Gastrocnemius medialis (tissue), 4 donors: ENCODE measurements at regions not wholly inside any gene's neighbourhood (a gene's known extent, or its start where the extent isn't known, plus 50 kb on each side); places are given as distances from the start of the nearest gene placed in this dataset.

Experiments used
- ATAC-seq, 2 donors: fragments of 150-250 bp; one replicate each; pipeline ENCODE4 v1.9.1; 2016
- DNase-seq, 2 donors: peaks; one replicate each; pipeline ENCODE4 v3.0.0-alpha.2; 2019
- H3K27ac ChIP-seq, 4 donors: fragments of 200-600 bp; sonication (generic); 1 replicate in 1 of 4; 2 replicates in 3 of 4; pipeline ENCODE4 v1.5.1; 2016 to 2018; ENCODE audit warnings: mild to moderate bottlenecking in 2 of 4, moderate library complexity in 1 of 4
- H3K27me3 ChIP-seq, 3 donors: fragments of 200-600 bp; sonication (generic) in 2 of 3; 1 replicate in 1 of 3; 2 replicates in 2 of 3; pipeline versions ENCODE4 v1.5.1 to v1.6.0; 2016 to 2019; ENCODE audit warnings: mild to moderate bottlenecking in 1 of 3, moderate library complexity in 1 of 3
- H3K36me3 ChIP-seq, 2 donors: fragments of 200-600 bp; sonication (generic) in 1 of 2; one replicate each; pipeline ENCODE4 v1.5.1; 2017 to 2018
- H3K4me1 ChIP-seq, 2 donors: fragments of 200-600 bp; sonication (generic) in 1 of 2; one replicate each; pipeline ENCODE4 v1.5.1; 2016 to 2017; ENCODE audit warnings: mild to moderate bottlenecking in 2 of 2
- H3K4me3 ChIP-seq, 4 donors: fragments of 200-600 bp; sonication (generic) in 3 of 4; 1 replicate in 1 of 4; 2 replicates in 3 of 4; pipeline ENCODE4 v1.5.1; 2016 to 2019; ENCODE audit warnings: mild to moderate bottlenecking in 2 of 4
- H3K9me3 ChIP-seq, 3 donors: fragments of 200-600 bp; sonication (generic) in 2 of 3; 1 replicate in 1 of 3; 2 replicates in 2 of 3; pipeline ENCODE4 v1.5.1; 2016 to 2019
- CTCF ChIP-seq, 5 experiments: fragments of 450-650 bp in 3 of 5; fragments of 200-600 bp in 2 of 5; sonication (generic) in 2 of 5; IDR thresholded peaks in 4 of 5; conservative IDR thresholded peaks in 1 of 5; 1 replicate in 4 of 5; 2 replicates in 1 of 5; pipeline ENCODE4 v1.5.1; 2016 to 2019; ENCODE audit warnings: antibody characterized with exemption in 5 of 5, mild to moderate bottlenecking in 3 of 5, moderate library complexity in 3 of 5
- POLR2A ChIP-seq, 2 donors: fragments of 450-650 bp; IDR thresholded peaks; one replicate each; pipeline ENCODE4 v1.6.1; 2017; ENCODE audit warnings: antibody characterized with exemption in 2 of 2, mild to moderate bottlenecking in 2 of 2, moderate library complexity in 2 of 2
- in situ Hi-C, 4 donors: fragments of 200-750 bp; cut with MboI; loops; one replicate each; pipeline versions ENCODE4 v1.15.0 to v1.8.0; 2017; ENCODE audit warnings: low sequenced_read_pairs in 4 of 4
- intact Hi-C: fragments of 100-400 bp; cut with DNase I; formaldehyde crosslinking; loops from one replicate; pipeline ENCODE4 v1.15.1; 2023; ENCODE audit warnings: low total_unique reads

GRCh38 chrX:45437186-45437585 is 236.5 kb upstream of the DIPK2B start:
- in situ Hi-C loops = loop anchor here in 1 of 4 donors (25.0 kb wide), 1 partner anchor 125 kb away; no protein-coding TSS in a partner anchor
- Histone ChIP-seq H3K36me3 (no peaks in the 10 kb centered on the region), H3K4me1 (no peaks in the 10 kb centered on the region), H3K27ac (no peak overlapping the region), H3K27me3 (peaks cover 0 to 8% (median 0%) of the 10 kb centered on the region in 3 donors), H3K9me3 (no peaks in the 10 kb centered on the region), H3K4me3 (no peak overlapping the region)
- intact Hi-C loops = no loop called here
- DNase-seq (no peak), ATAC-seq (no peak)
- TF ChIP-seq CTCF (IDR thresholded peaks at IDR 0.05 in 4 of 5, conservative IDR thresholded peaks at IDR 0.05 in 1 of 5) (no peak), POLR2A (IDR thresholded peaks at IDR 0.05) (no peak)

GRCh38 chrX:45435481-45435880 is 234.8 kb upstream of the DIPK2B start:
- intact Hi-C loops = no loop called here
- Histone ChIP-seq H3K27ac (no peak overlapping the region), H3K36me3 (no peaks in the 10 kb centered on the region), H3K9me3 (no peaks in the 10 kb centered on the region), H3K27me3 (peaks cover 0 to 8% (median 0%) of the 10 kb centered on the region in 3 donors), H3K4me3 (no peak overlapping the region), H3K4me1 (no peaks in the 10 kb centered on the region)
- in situ Hi-C loops = loop anchor here in 1 of 4 donors (25.0 kb wide), 1 partner anchor 127 kb away; no protein-coding TSS in a partner anchor
- TF ChIP-seq POLR2A (IDR thresholded peaks at IDR 0.05) = no peak
- no peak for TF ChIP-seq CTCF (IDR thresholded peaks at IDR 0.05 in 4 of 5, conservative IDR thresholded peaks at IDR 0.05 in 1 of 5)
- ATAC-seq (no peak), DNase-seq (no peak)

GRCh38 chrX:45434231-45434630 is 233.6 kb upstream of the DIPK2B start:
- intact Hi-C loops = no loop called here
- ATAC-seq (no peak), DNase-seq (no peak)
- Histone ChIP-seq H3K4me1 (no peaks in the 10 kb centered on the region), H3K27me3 (peaks cover 0 to 8% (median 0%) of the 10 kb centered on the region in 3 donors), H3K9me3 (no peaks in the 10 kb centered on the region), H3K36me3 (no peaks in the 10 kb centered on the region), H3K27ac (no peak overlapping the region), H3K4me3 (no peak overlapping the region)
- in situ Hi-C loops = loop anchor here in 1 of 4 donors (25.0 kb wide), 1 partner anchor 128 kb away; no protein-coding TSS in a partner anchor
- no peak for TF ChIP-seq POLR2A (IDR thresholded peaks at IDR 0.05)
- TF ChIP-seq CTCF (IDR thresholded peaks at IDR 0.05 in 4 of 5, conservative IDR thresholded peaks at IDR 0.05 in 1 of 5) = no peak

GRCh38 chrX:45428831-45429230 is 228.2 kb upstream of the DIPK2B start:
- Histone ChIP-seq H3K9me3 (no peaks in the 10 kb centered on the region), H3K27me3 (peaks cover 0 to 8% (median 0%) of the 10 kb centered on the region in 3 donors), H3K4me1 (no peaks in the 10 kb centered on the region), H3K4me3 (no peak overlapping the region), H3K27ac (no peak overlapping the region), H3K36me3 (no peaks in the 10 kb centered on the region)
- no peak for ATAC-seq
- TF ChIP-seq POLR2A (IDR thresholded peaks at IDR 0.05) = no peak
- no peak for TF ChIP-seq CTCF (IDR thresholded peaks at IDR 0.05 in 4 of 5, conservative IDR thresholded peaks at IDR 0.05 in 1 of 5)
- in situ Hi-C loops (loop anchor here in 1 of 4 donors (25.0 kb wide), 1 partner anchor 133 kb away; no protein-coding TSS in a partner anchor), intact Hi-C loops (no loop called here)
- DNase-seq = no peak

GRCh38 chrX:45424326-45424725 is 223.7 kb upstream of the DIPK2B start:
- Histone ChIP-seq H3K9me3 (no peaks in the 10 kb centered on the region), H3K27me3 (no peaks in the 10 kb centered on the region), H3K4me3 (no peak overlapping the region), H3K27ac (no peak overlapping the region), H3K36me3 (no peaks in the 10 kb centered on the region), H3K4me1 (no peaks in the 10 kb centered on the region)
- TF ChIP-seq POLR2A (IDR thresholded peaks at IDR 0.05) (no peak), CTCF (IDR thresholded peaks at IDR 0.05 in 4 of 5, conservative IDR thresholded peaks at IDR 0.05 in 1 of 5) (no peak)
- in situ Hi-C loops = no loop called here
- intact Hi-C loops = no loop called here
- ATAC-seq = no peak
- DNase-seq = no peak
